GM12873 (cell line): ENCODE measurements at regions not wholly inside any gene's neighbourhood (a gene's known extent, or its start where the extent isn't known, plus 50 kb on each side); places are given as distances from the start of the nearest gene placed in this dataset.

Experiments
- TF ChIP-seq, protein P1 (sequence below): IDR thresholded peaks from 2 replicates; pipeline ENCODE4 v1.5.1; 2012; ENCODE audit warnings: low read depth, mild to moderate bottlenecking, moderate library complexity, low read length, control low read depth; ENCODE audit not compliant: insufficient read depth; ENCODE audit errors: missing control alignments

DNA sequence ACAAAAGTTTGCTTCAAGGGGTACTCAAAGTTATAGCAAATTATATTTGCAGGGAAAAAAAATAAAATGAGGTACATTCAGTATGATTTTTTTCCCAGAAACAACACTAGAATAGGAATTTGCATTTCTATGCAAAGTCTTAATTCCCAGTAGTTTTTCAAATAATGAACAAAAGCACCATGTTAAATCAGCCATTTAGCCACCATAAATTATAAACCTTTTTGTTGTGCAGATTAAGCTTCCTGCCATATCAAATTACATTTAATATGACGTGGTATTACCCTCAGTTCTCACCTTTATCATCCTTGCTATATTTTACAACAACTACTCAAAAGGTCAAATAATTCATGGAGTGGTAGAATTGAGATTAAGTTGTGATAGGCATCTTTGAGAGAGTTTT, 136.6 kb upstream of the FRY start:
- TF ChIP-seq, protein P1, sequence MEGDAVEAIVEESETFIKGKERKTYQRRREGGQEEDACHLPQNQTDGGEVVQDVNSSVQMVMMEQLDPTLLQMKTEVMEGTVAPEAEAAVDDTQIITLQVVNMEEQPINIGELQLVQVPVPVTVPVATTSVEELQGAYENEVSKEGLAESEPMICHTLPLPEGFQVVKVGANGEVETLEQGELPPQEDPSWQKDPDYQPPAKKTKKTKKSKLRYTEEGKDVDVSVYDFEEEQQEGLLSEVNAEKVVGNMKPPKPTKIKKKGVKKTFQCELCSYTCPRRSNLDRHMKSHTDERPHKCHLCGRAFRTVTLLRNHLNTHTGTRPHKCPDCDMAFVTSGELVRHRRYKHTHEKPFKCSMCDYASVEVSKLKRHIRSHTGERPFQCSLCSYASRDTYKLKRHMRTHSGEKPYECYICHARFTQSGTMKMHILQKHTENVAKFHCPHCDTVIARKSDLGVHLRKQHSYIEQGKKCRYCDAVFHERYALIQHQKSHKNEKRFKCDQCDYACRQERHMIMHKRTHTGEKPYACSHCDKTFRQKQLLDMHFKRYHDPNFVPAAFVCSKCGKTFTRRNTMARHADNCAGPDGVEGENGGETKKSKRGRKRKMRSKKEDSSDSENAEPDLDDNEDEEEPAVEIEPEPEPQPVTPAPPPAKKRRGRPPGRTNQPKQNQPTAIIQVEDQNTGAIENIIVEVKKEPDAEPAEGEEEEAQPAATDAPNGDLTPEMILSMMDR, result no peak

DNA sequence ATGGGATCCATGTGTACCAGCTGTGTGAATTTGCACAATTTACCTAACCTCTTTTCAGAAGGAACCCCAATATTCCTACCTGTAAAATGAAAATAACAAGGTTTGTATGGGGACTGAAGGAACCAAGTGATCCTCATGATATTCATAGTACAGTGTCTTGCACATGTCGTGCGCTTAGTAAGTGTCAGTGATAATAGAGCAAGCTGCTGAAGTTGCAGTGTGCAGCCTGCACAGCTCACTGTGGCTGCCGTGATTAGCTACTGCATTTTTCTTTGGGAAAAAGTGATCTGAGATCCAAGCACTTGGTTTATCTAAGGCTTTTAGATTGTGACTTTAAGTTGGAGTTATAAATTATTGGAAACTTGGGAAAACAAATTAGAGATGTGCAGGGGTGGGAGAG, 135.9 kb upstream of the FRY start:
- TF ChIP-seq, protein P1, result no peak

DNA sequence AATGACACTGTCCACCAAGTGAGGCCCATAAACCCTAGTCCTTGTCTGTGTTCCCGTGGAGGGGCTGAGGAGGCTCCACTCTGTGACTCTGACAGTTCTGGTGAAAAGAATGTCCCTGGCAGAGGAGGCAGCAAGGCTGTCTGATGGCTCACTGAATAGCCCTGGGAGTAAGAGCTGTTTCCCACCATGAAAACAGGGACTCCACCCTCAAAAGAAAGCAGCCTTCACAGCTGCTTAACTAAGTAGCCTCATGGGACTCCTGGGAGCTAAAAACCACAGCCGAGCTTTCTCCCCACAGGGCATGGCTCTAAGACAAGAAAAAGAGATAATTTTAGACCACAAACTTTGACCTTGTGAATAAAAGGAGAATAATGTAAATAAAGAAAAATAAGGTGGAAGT, 135.1 kb upstream of the FRY start:
- TF ChIP-seq, protein P1, result no peak

DNA sequence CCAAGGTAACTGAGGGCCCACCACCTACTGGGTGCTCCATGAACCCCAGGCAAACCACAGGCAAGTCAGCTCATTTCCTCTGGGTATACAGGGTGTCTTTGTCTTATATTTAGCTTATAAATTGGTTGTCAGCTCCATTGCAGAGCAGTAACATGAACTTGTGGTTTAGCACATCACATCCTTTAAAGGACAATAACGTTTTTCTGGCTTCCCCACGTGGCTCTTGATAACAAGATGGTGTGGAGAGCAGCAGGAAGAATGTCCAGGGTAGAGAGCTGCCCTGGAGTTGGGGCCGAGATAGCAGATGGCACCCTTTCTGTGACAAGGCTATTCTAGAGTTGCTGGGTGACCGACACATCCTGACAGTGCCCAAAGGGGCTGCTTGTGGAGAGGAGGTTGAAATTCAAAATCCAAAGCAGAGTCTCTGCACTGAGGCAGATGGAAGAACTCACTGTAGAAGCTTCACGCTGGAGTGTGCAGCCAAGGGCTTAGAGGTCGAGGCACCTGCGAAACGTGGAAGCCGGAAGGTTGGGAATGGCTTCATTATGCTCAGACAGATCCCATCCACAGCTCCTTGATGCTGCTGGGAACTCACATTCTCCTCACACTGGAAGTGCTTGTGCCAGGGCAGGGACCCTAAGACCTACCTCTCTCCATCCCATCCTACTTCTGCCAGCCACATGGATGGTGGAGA, 133.0 kb upstream of the FRY start:
- TF ChIP-seq, protein P1, result no peak

DNA sequence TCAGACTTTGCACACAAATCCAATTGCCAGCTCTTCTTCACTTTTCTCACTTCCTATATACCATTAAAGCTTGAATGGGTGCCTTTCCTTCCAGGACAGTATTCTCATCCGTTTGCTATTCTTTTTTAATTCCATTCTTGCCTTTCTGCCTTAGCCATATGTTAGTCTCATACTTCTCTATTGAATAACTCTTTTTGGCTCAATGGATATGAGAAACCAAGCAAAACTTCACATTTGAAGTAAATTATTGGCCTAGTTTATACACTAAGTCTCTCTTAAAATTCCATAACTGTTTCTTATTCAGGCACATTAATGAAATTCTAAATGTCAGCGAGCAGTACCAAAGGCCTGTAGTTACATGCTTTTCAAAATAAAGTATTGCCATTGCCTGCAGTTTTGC, 129.6 kb upstream of the FRY start:
- TF ChIP-seq, protein P1, result no peak

DNA sequence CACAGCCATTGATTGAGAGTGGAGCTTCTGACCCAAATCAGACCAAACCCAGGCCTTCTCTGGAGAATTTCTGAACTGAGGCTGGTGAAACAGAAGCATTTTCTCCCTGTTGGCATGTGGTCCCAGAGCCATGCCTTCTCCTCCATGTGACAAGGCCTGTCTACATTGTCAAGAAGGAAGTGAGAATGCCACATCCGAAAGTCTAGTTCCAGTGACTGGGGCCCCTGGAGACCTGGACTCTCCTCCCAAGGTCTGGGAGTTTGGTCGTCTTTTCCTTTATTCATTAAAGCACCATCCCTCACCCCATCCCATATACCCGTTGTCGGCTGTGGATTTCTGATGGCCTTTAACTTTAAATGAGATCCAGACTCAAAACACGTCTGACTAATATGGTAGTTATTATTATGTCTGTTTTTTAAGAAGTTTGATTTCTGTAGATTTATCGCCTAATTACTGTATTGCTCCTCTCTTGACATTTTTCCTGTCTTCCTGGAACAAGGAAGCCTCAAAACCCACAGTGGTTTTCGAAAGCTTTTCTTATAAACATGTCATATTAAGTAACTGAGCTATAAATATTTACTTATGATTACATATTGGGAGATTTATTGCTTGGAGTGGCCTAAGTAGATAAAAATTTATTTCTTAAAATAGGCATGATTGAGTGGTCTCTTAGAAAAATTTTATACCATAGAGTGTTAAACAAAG, 128.3 kb upstream of the FRY start:
- TF ChIP-seq, protein P1, result no peak

DNA sequence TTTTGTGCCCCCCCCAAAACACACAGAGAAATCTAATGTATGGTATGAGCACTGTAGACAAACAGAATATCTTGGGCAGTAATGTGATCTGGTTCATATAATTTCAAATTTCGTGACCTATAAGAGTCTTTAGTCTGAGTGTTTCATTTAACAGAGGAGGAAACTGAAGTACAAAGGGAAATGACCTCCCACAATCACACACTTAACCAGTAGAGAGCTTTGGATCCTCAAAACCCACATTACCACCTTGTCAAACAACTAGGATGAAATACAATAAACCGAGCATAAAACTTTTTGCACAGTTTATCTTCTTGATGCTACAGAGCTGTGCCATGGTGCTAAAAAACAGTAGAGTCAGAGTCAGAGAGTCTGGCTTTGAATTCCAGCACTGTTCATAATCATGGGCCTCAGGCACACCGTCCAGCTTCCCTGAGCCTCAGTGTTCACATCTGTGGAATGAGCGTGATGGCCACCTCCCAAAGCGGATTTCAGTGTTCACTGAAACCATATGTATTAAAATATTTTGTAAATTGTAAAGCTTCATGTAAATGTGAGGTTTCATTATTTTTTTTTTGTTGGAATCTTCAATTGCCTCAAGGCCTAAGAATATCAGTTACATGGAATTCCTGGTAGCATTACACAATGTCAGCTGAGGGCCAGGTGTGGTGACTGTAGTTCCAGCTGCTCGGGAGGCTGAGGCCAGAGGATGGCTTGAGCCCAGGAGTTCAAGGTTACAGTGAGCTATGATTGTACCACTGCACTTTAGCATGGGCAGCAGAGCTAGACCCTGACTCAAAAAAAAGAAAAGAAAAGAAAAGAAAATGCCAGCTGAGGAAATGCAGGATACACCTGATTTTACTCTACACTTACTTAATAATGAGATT, 126.4 kb upstream of the FRY start:
- TF ChIP-seq, protein P1, result no peak
